H1 (cell line): ENCODE measurements at regions not wholly inside any gene's neighbourhood (a gene's known extent, or its start where the extent isn't known, plus 50 kb on each side); places are given as distances from the start of the nearest gene placed in this dataset.

Experiments used
- CTCF ChIA-PET: fragments of 300-600 bp; sonication (Branson Sonifier 250); formaldehyde crosslinking; loops from one replicate; lab custom pipeline; 2021; ENCODE audit not compliant: partially characterized antibody; lab: Charles Lee
- POLR2A ChIA-PET: fragments of 300-600 bp; sonication (Branson Sonifier 250); formaldehyde crosslinking; loops from one replicate; lab custom pipeline; 2021; ENCODE audit warnings: inconsistent platforms; ENCODE audit not compliant: partially characterized antibody; lab: Charles Lee
- DNase-seq, 2 experiments: peaks; one replicate each; pipeline versions ENCODE4 v3.0.0 to v3.0.0-alpha.2; 2010 to 2022; ENCODE audit warnings: low spot score in 2 of 2, low read depth in 1 of 2, mixed read lengths in 1 of 2
- FAIRE-seq: peaks from 2 replicates; lab custom pipeline; 2011; peaks lifted over from hg19 to GRCh38; lab: Jason Lieb, UNC
- H2AFZ ChIP-seq: 2 replicates; pipeline ENCODE4 v1.8.1; 2012; ENCODE audit warnings: low read length, inconsistent platforms
- H2AK5ac ChIP-seq: 2 replicates; pipeline ENCODE4 v1.6.1; 2013; ENCODE audit warnings: low read depth, low read length
- H2BK120ac ChIP-seq: replicated peaks from 2 replicates; pipeline ENCODE3; 2013; ENCODE audit warnings: low read depth, low read length, inconsistent platforms
- H2BK12ac ChIP-seq: 2 replicates; pipeline ENCODE4 v1.6.1; 2013; ENCODE audit warnings: low read depth, low read length
- H2BK15ac ChIP-seq: 2 replicates; pipeline ENCODE4 v1.6.1; 2013; ENCODE audit warnings: low read length
- H2BK20ac ChIP-seq: 2 replicates; pipeline ENCODE4 v1.6.1; 2013; ENCODE audit warnings: low read length
- H2BK5ac ChIP-seq: 2 replicates; pipeline ENCODE4 v1.6.1; 2013; ENCODE audit warnings: low read depth, low read length
- H3K14ac ChIP-seq: 2 replicates; pipeline ENCODE4 v1.6.1; 2013; ENCODE audit warnings: inconsistent platforms; ENCODE audit not compliant: insufficient read length
- H3K18ac ChIP-seq: 2 replicates; pipeline ENCODE4 v1.6.1; 2013; ENCODE audit warnings: low read length; ENCODE audit errors: extremely low read depth
- H3K23ac ChIP-seq: 2 replicates; pipeline ENCODE4 v1.6.1; 2013; ENCODE audit warnings: inconsistent platforms; ENCODE audit not compliant: insufficient read length
- H3K23me2 ChIP-seq: 2 replicates; pipeline ENCODE4 v1.6.1; 2013; ENCODE audit warnings: low read depth, low read length
- H3K27ac ChIP-seq: 2 replicates; pipeline ENCODE4 v1.6.1; 2011; ENCODE audit warnings: low read depth, low read length, inconsistent platforms
- H3K27me3 ChIP-seq, 4 experiments: replicated peaks in 1 of 4; 1 replicate in 1 of 4; 2 replicates in 3 of 4; pipeline versions ENCODE4 v1.6.1 to v1.8.1; 2011 to 2013; ENCODE audit warnings: low read length in 3 of 4, mild to moderate bottlenecking in 3 of 4, inconsistent platforms in 2 of 4, mixed read lengths in 2 of 4, moderate library complexity in 1 of 4; ENCODE audit not compliant: control insufficient read depth in 3 of 4, insufficient read depth in 3 of 4; ENCODE audit errors: extremely low read depth in 1 of 4
- H3K36me3 ChIP-seq, 4 experiments: 2 replicates each; pipeline versions ENCODE4 v1.6.1 to v1.8.1; 2011 to 2013; ENCODE audit warnings: mild to moderate bottlenecking in 4 of 4, low read length in 3 of 4, moderate library complexity in 2 of 4, control low read depth in 1 of 4, inconsistent platforms in 1 of 4; ENCODE audit not compliant: insufficient read depth in 4 of 4, control insufficient read depth in 2 of 4
- H3K4ac ChIP-seq: replicated peaks from 2 replicates; pipeline ENCODE3; 2013; ENCODE audit warnings: low read length, low read depth, mixed read lengths, inconsistent platforms; ENCODE audit not compliant: insufficient read length
- H3K4me1 ChIP-seq, 4 experiments: replicated peaks in 1 of 4; 1 replicate in 1 of 4; 2 replicates in 3 of 4; pipeline versions ENCODE4 v1.6.1 to v1.8.1; 2011 to 2013; ENCODE audit warnings: low read length in 3 of 4, inconsistent platforms in 2 of 4, mixed read lengths in 1 of 4; ENCODE audit not compliant: insufficient read depth in 4 of 4, control insufficient read depth in 3 of 4
- H3K4me2 ChIP-seq, 2 experiments: 2 replicates each; pipeline versions ENCODE4 v1.6.1 to v1.8.1; 2011 to 2013; ENCODE audit warnings: low read depth in 2 of 2, low read length in 2 of 2, control low read depth in 1 of 2, inconsistent platforms in 1 of 2, mild to moderate bottlenecking in 1 of 2; ENCODE audit not compliant: insufficient read depth in 1 of 2
- H3K4me3 ChIP-seq, 4 experiments: fragments of 200-600, 300-600 bp in 1 of 4; sonication (generic), shearing (Covaris generic), sonication (Bioruptor Twin) in 1 of 4; 2 replicates each; pipeline versions ENCODE4 v1.5.1 to v1.8.1; 2011 to 2016; ENCODE audit warnings: low read length in 4 of 4, low read depth in 3 of 4, control low read depth in 2 of 4, inconsistent platforms in 2 of 4, mild to moderate bottlenecking in 2 of 4, mixed read lengths in 1 of 4, moderate library complexity in 1 of 4; ENCODE audit not compliant: insufficient read depth in 2 of 4; ENCODE audit errors: extremely low read depth in 1 of 4
- H3K56ac ChIP-seq: replicated peaks from 2 replicates; pipeline ENCODE3; 2013; ENCODE audit warnings: low read depth, mild to moderate bottlenecking, mixed read lengths, low read length, inconsistent platforms; ENCODE audit not compliant: insufficient read length
- H3K79me1 ChIP-seq: 2 replicates; pipeline ENCODE4 v1.6.1; 2013; ENCODE audit warnings: low read depth, low read length, control low read depth
- H3K79me2 ChIP-seq, 2 experiments: 2 replicates each; pipeline versions ENCODE4 v1.6.1 to v1.8.1; 2012 to 2013; ENCODE audit warnings: low read length in 2 of 2, mild to moderate bottlenecking in 2 of 2, inconsistent platforms in 1 of 2; ENCODE audit not compliant: insufficient read depth in 2 of 2, control insufficient read depth in 1 of 2
- H3K9ac ChIP-seq, 4 experiments: replicated peaks in 1 of 4; 1 replicate in 1 of 4; 2 replicates in 3 of 4; pipeline versions ENCODE4 v1.6.1 to v1.8.1; 2011 to 2013; ENCODE audit warnings: low read depth in 3 of 4, low read length in 3 of 4, control low read depth in 2 of 4, mild to moderate bottlenecking in 2 of 4, moderate library complexity in 2 of 4, inconsistent platforms in 1 of 4; ENCODE audit errors: extremely low read depth in 1 of 4
- H3K9me3 ChIP-seq, 2 experiments: 2 replicates each; pipeline versions ENCODE4 v1.6.1 to v1.8.1; 2012 to 2013; ENCODE audit warnings: mild to moderate bottlenecking in 2 of 2, moderate library complexity in 2 of 2, control low read depth in 1 of 2, inconsistent platforms in 1 of 2, low read depth in 1 of 2, low read length in 1 of 2, mixed read lengths in 1 of 2; ENCODE audit not compliant: insufficient read depth in 2 of 2
- H4K20me1 ChIP-seq, 2 experiments: replicated peaks in 1 of 2; 2 replicates each; pipeline versions ENCODE3 to v1.8.1; 2011 to 2013; ENCODE audit warnings: inconsistent platforms in 2 of 2, low read length in 2 of 2, mild to moderate bottlenecking in 1 of 2; ENCODE audit not compliant: insufficient read depth in 2 of 2, control insufficient read depth in 1 of 2
- H4K5ac ChIP-seq: 2 replicates; pipeline ENCODE4 v1.6.1; 2013; ENCODE audit warnings: low read length, low read depth, mixed read lengths, inconsistent platforms; ENCODE audit not compliant: insufficient read length
- H4K8ac ChIP-seq: 2 replicates; pipeline ENCODE4 v1.8.0; 2013; ENCODE audit warnings: mild to moderate bottlenecking, moderate library complexity, low read length, inconsistent platforms; ENCODE audit not compliant: insufficient read depth; ENCODE audit errors: extremely low read depth
- H4K91ac ChIP-seq: replicated peaks from 2 replicates; pipeline ENCODE3; 2013; ENCODE audit warnings: low read length, mixed read lengths, inconsistent platforms; ENCODE audit not compliant: insufficient read length
- CEBPB ChIP-seq: IDR thresholded peaks from 2 replicates; pipeline ENCODE4 v1.6.1; 2012; ENCODE audit warnings: low read depth, low read length
- TBP ChIP-seq: IDR thresholded peaks from 2 replicates; pipeline ENCODE4 v1.6.1; 2011; ENCODE audit warnings: low read depth, low read length, improper control_type of control experiment
- WGBS, 2 experiments: shearing (Covaris generic) in 1 of 2; methylation state at CpG; one replicate each; pipeline versions ENCODE4 v1.1.6 to v1.1.7; 2013 to 2015; ENCODE audit warnings: low lambda C conversion rate in 2 of 2, mixed read lengths in 2 of 2, inconsistent platforms in 1 of 2, low coverage in 1 of 2, missing lambda C conversion rate in 1 of 2; ENCODE audit not compliant: insufficient replicate concordance in 2 of 2, insufficient coverage in 1 of 2, insufficient read length in 1 of 2; ENCODE audit errors: extremely low coverage in 1 of 2, missing lambda C conversion rate in 1 of 2; 5-methylcytosine and 5-hydroxymethylcytosine counted together

GRCh38 chr4:152073351-152074087, 312.7 kb upstream of the GATB start:
- Histone ChIP-seq H3K4me2 (no peak overlapping the region), H3K9ac (no peak overlapping the region), H2BK120ac (no peak overlapping the region), H3K27me3 (no peaks in the 10 kb centered on the region; a peak in 1 of 7 replicates), H3K23ac (no peak overlapping the region), H2BK15ac (no peak overlapping the region), H3K4ac (no peak overlapping the region), H4K91ac (no peak overlapping the region), H3K4me1 (peaks cover 0 to 5% (median 2%) of the 10 kb centered on the region in 4 experiments; a peak in 4 of 7 replicates), H2AK5ac (no peak overlapping the region), H2BK12ac (no peak overlapping the region), H3K79me2 (no peaks in the 10 kb centered on the region), H3K18ac (no peak overlapping the region), H2BK5ac (no peak overlapping the region), H3K36me3 (no peaks in the 10 kb centered on the region), H4K20me1 (no peaks in the 10 kb centered on the region), H3K56ac (no peak overlapping the region), H4K5ac (no peak overlapping the region), H3K79me1 (no peaks in the 10 kb centered on the region), H3K4me3 (no peak overlapping the region), H3K9me3 (no peaks in the 10 kb centered on the region), H3K14ac (no peak overlapping the region), H4K8ac (no peak overlapping the region), H3K27ac (no peak overlapping the region)
- no peak for FAIRE-seq
- 74% methylated on average over 9 of the region's 9 CpGs; no CpG with 5 or more reads in 1 of the 2 experiments for WGBS, 2 experiments
- CTCF ChIA-PET: interaction anchor here (1.4 to 1.9 kb wide), 2 partner anchors 13 to 28 kb away, joined by 3 read pairs; no protein-coding TSS in a partner anchor
- TF ChIP-seq TBP (no peak), CEBPB (peak; percentile 32; the same call in 1 of the 2 replicates)
- TF ChIP-seq, all 59 proteins: peak for 1
- Histone ChIP-seq H2AFZ (no peak overlapping the region), H2BK20ac (no peak overlapping the region), H3K23me2 (peaks cover 2% of the 10 kb centered on the region; the same call in 1 of the 2 replicates)
- no peak for DNase-seq
- POLR2A ChIA-PET: interaction anchor here (0.6 to 1.2 kb wide), 2 partner anchors 28 to 924 kb away, joined by 3 read pairs; no protein-coding TSS in a partner anchor
